ENCODE measurements at regions not wholly inside any gene's neighbourhood (a gene's known extent, or its start where the extent isn't known, plus 50 kb on each side); places are given as distances from the start of the nearest gene placed in this dataset.

- H3K27ac ChIP-seq (ENCODE audit: insufficient read depth, low read length, poor library complexity, severe bottlenecking) = no peak overlapping the region
- H3K9me3 ChIP-seq (ENCODE audit: control insufficient read depth, low read length) = no peaks in the 10 kb centered on the region
- H3K27me3 ChIP-seq (replicated peaks; ENCODE audit: control insufficient read depth, insufficient read depth, low read length, poor library complexity, severe bottlenecking) = no peaks in the 10 kb centered on the region
- no peaks in the 10 kb centered on the region for H3K4me1 ChIP-seq (ENCODE audit: control insufficient read depth, insufficient read depth, low read length, poor library complexity, severe bottlenecking)
- H3K36me3 ChIP-seq (ENCODE audit: control insufficient read depth, insufficient read depth, low read length) = no peaks in the 10 kb centered on the region
- no peak overlapping the region for H3K4me3 ChIP-seq (ENCODE audit: insufficient read depth, low read depth, low read length, poor library complexity, severe bottlenecking)
- DNase-seq = no peak
Measured at GRCh38 chr4:111391829-111392228, 753.4 kb upstream of the FAM241A start.

GRCh38 chr4:111393781-111394180 lies 751.5 kb upstream of the FAM241A start:
- H3K4me3 ChIP-seq (ENCODE audit: insufficient read depth, low read depth, low read length, poor library complexity, severe bottlenecking) = no peak overlapping the region
- no peak for DNase-seq
- H3K27me3 ChIP-seq (replicated peaks; ENCODE audit: control insufficient read depth, insufficient read depth, low read length, poor library complexity, severe bottlenecking) = no peaks in the 10 kb centered on the region
- H3K36me3 ChIP-seq (ENCODE audit: control insufficient read depth, insufficient read depth, low read length) = no peaks in the 10 kb centered on the region
- H3K9me3 ChIP-seq (ENCODE audit: control insufficient read depth, low read length) = no peaks in the 10 kb centered on the region
- no peak overlapping the region for H3K27ac ChIP-seq (ENCODE audit: insufficient read depth, low read length, poor library complexity, severe bottlenecking)
- H3K4me1 ChIP-seq (ENCODE audit: control insufficient read depth, insufficient read depth, low read length, poor library complexity, severe bottlenecking) = no peaks in the 10 kb centered on the region

GRCh38 chr4:111398906-111399330 lies 746.3 kb upstream of the FAM241A start:
- H3K27ac ChIP-seq (ENCODE audit: insufficient read depth, low read length, poor library complexity, severe bottlenecking) = no peak overlapping the region
- H3K27me3 ChIP-seq (replicated peaks; ENCODE audit: control insufficient read depth, insufficient read depth, low read length, poor library complexity, severe bottlenecking) = no peaks in the 10 kb centered on the region
- H3K9me3 ChIP-seq (ENCODE audit: control insufficient read depth, low read length) = no peaks in the 10 kb centered on the region
- H3K36me3 ChIP-seq (ENCODE audit: control insufficient read depth, insufficient read depth, low read length) = no peaks in the 10 kb centered on the region
- no peak overlapping the region for H3K4me3 ChIP-seq (ENCODE audit: insufficient read depth, low read depth, low read length, poor library complexity, severe bottlenecking)
- no peaks in the 10 kb centered on the region for H3K4me1 ChIP-seq (ENCODE audit: control insufficient read depth, insufficient read depth, low read length, poor library complexity, severe bottlenecking)
- DNase-seq = no peak

- Histone ChIP-seq H3K27me3 (replicated peaks; ENCODE audit: control insufficient read depth, insufficient read depth, low read length, poor library complexity, severe bottlenecking) (no peaks in the 10 kb centered on the region), H3K9me3 (ENCODE audit: control insufficient read depth, low read length) (no peaks in the 10 kb centered on the region), H3K4me3 (ENCODE audit: insufficient read depth, low read depth, low read length, poor library complexity, severe bottlenecking) (no peak overlapping the region), H3K4me1 (ENCODE audit: control insufficient read depth, insufficient read depth, low read length, poor library complexity, severe bottlenecking) (no peaks in the 10 kb centered on the region), H3K27ac (ENCODE audit: insufficient read depth, low read length, poor library complexity, severe bottlenecking) (no peak overlapping the region), H3K36me3 (ENCODE audit: control insufficient read depth, insufficient read depth, low read length) (no peaks in the 10 kb centered on the region)
- no peak for DNase-seq
Measured at GRCh38 chr4:111399623-111400022, 745.6 kb upstream of the FAM241A start.

GRCh38 chr4:111400741-111401140 lies 744.5 kb upstream of the FAM241A start:
- no peak overlapping the region for H3K4me3 ChIP-seq (ENCODE audit: insufficient read depth, low read depth, low read length, poor library complexity, severe bottlenecking)
- no peak for DNase-seq

GRCh38 chr4:111404673-111405072 lies 740.6 kb upstream of the FAM241A start:
- no peaks in the 10 kb centered on the region for H3K4me1 ChIP-seq (ENCODE audit: control insufficient read depth, insufficient read depth, low read length, poor library complexity, severe bottlenecking)
- H3K27ac ChIP-seq (ENCODE audit: insufficient read depth, low read length, poor library complexity, severe bottlenecking) = no peak overlapping the region
- DNase-seq = no peak
- no peaks in the 10 kb centered on the region for H3K36me3 ChIP-seq (ENCODE audit: control insufficient read depth, insufficient read depth, low read length)
- no peak overlapping the region for H3K4me3 ChIP-seq (ENCODE audit: insufficient read depth, low read depth, low read length, poor library complexity, severe bottlenecking)
- H3K9me3 ChIP-seq (ENCODE audit: control insufficient read depth, low read length) = no peaks in the 10 kb centered on the region
- H3K27me3 ChIP-seq (replicated peaks; ENCODE audit: control insufficient read depth, insufficient read depth, low read length, poor library complexity, severe bottlenecking) = no peaks in the 10 kb centered on the region

More at GRCh38 chr4:111400741-111401140, 744.5 kb upstream of the FAM241A start:
- Histone ChIP-seq H3K27me3 (replicated peaks; ENCODE audit: control insufficient read depth, insufficient read depth, low read length, poor library complexity, severe bottlenecking) (no peaks in the 10 kb centered on the region), H3K4me1 (ENCODE audit: control insufficient read depth, insufficient read depth, low read length, poor library complexity, severe bottlenecking) (no peaks in the 10 kb centered on the region), H3K9me3 (ENCODE audit: control insufficient read depth, low read length) (no peaks in the 10 kb centered on the region), H3K27ac (ENCODE audit: insufficient read depth, low read length, poor library complexity, severe bottlenecking) (no peak overlapping the region), H3K36me3 (ENCODE audit: control insufficient read depth, insufficient read depth, low read length) (no peaks in the 10 kb centered on the region)

- H3K27ac ChIP-seq (ENCODE audit: insufficient read depth, low read length, poor library complexity, severe bottlenecking) = no peak overlapping the region
- H3K27me3 ChIP-seq (replicated peaks; ENCODE audit: control insufficient read depth, insufficient read depth, low read length, poor library complexity, severe bottlenecking) = no peaks in the 10 kb centered on the region
- H3K36me3 ChIP-seq (ENCODE audit: control insufficient read depth, insufficient read depth, low read length) = no peaks in the 10 kb centered on the region
- no peaks in the 10 kb centered on the region for H3K4me1 ChIP-seq (ENCODE audit: control insufficient read depth, insufficient read depth, low read length, poor library complexity, severe bottlenecking)
- DNase-seq = no peak
- no peak overlapping the region for H3K4me3 ChIP-seq (ENCODE audit: insufficient read depth, low read depth, low read length, poor library complexity, severe bottlenecking)
- no peaks in the 10 kb centered on the region for H3K9me3 ChIP-seq (ENCODE audit: control insufficient read depth, low read length)
Measured at GRCh38 chr4:111405989-111406388, 739.3 kb upstream of the FAM241A start.

GRCh38 chr4:111410571-111410970 lies 734.7 kb upstream of the FAM241A start:
- Histone ChIP-seq H3K36me3 (ENCODE audit: control insufficient read depth, insufficient read depth, low read length) (no peaks in the 10 kb centered on the region), H3K27me3 (replicated peaks; ENCODE audit: control insufficient read depth, insufficient read depth, low read length, poor library complexity, severe bottlenecking) (no peaks in the 10 kb centered on the region), H3K4me3 (ENCODE audit: insufficient read depth, low read depth, low read length, poor library complexity, severe bottlenecking) (no peak overlapping the region), H3K4me1 (ENCODE audit: control insufficient read depth, insufficient read depth, low read length, poor library complexity, severe bottlenecking) (no peaks in the 10 kb centered on the region), H3K27ac (ENCODE audit: insufficient read depth, low read length, poor library complexity, severe bottlenecking) (no peak overlapping the region), H3K9me3 (ENCODE audit: control insufficient read depth, low read length) (no peaks in the 10 kb centered on the region)
- DNase-seq = no peak

- Histone ChIP-seq H3K27me3 (replicated peaks; ENCODE audit: control insufficient read depth, insufficient read depth, low read length, poor library complexity, severe bottlenecking) (no peaks in the 10 kb centered on the region), H3K4me1 (ENCODE audit: control insufficient read depth, insufficient read depth, low read length, poor library complexity, severe bottlenecking) (no peaks in the 10 kb centered on the region), H3K27ac (ENCODE audit: insufficient read depth, low read length, poor library complexity, severe bottlenecking) (no peak overlapping the region), H3K36me3 (ENCODE audit: control insufficient read depth, insufficient read depth, low read length) (no peaks in the 10 kb centered on the region), H3K4me3 (ENCODE audit: insufficient read depth, low read depth, low read length, poor library complexity, severe bottlenecking) (no peak overlapping the region), H3K9me3 (ENCODE audit: control insufficient read depth, low read length) (no peaks in the 10 kb centered on the region)
- DNase-seq = no peak
Measured at GRCh38 chr4:111417521-111417920, 727.7 kb upstream of the FAM241A start.

GRCh38 chr4:111433441-111433840 lies 711.8 kb upstream of the FAM241A start:
- no peaks in the 10 kb centered on the region for H3K4me1 ChIP-seq (ENCODE audit: control insufficient read depth, insufficient read depth, low read length, poor library complexity, severe bottlenecking)
- H3K9me3 ChIP-seq (ENCODE audit: control insufficient read depth, low read length) = no peaks in the 10 kb centered on the region
- no peaks in the 10 kb centered on the region for H3K27me3 ChIP-seq (replicated peaks; ENCODE audit: control insufficient read depth, insufficient read depth, low read length, poor library complexity, severe bottlenecking)
- H3K27ac ChIP-seq (ENCODE audit: insufficient read depth, low read length, poor library complexity, severe bottlenecking) = no peak overlapping the region
- H3K4me3 ChIP-seq (ENCODE audit: insufficient read depth, low read depth, low read length, poor library complexity, severe bottlenecking) = no peak overlapping the region
- no peak for DNase-seq
- H3K36me3 ChIP-seq (ENCODE audit: control insufficient read depth, insufficient read depth, low read length) = no peaks in the 10 kb centered on the region

- H3K27me3 ChIP-seq (replicated peaks; ENCODE audit: control insufficient read depth, insufficient read depth, low read length, poor library complexity, severe bottlenecking) = no peaks in the 10 kb centered on the region
- no peaks in the 10 kb centered on the region for H3K36me3 ChIP-seq (ENCODE audit: control insufficient read depth, insufficient read depth, low read length)
- no peak for DNase-seq
- H3K9me3 ChIP-seq (ENCODE audit: control insufficient read depth, low read length) = no peaks in the 10 kb centered on the region
- H3K4me3 ChIP-seq (ENCODE audit: insufficient read depth, low read depth, low read length, poor library complexity, severe bottlenecking) = no peak overlapping the region
- no peaks in the 10 kb centered on the region for H3K4me1 ChIP-seq (ENCODE audit: control insufficient read depth, insufficient read depth, low read length, poor library complexity, severe bottlenecking)
- no peak overlapping the region for H3K27ac ChIP-seq (ENCODE audit: insufficient read depth, low read length, poor library complexity, severe bottlenecking)
Measured at GRCh38 chr4:111434586-111434985, 710.7 kb upstream of the FAM241A start.
